H1 (cell line): ENCODE measurements at regions not wholly inside any gene's neighbourhood (a gene's known extent, or its start where the extent isn't known, plus 50 kb on each side); places are given as distances from the start of the nearest gene placed in this dataset.

ENCODE experiments used
- CTCF ChIA-PET: fragments of 300-600 bp; sonication (Branson Sonifier 250); formaldehyde crosslinking; loops from one replicate; lab custom pipeline; 2021; ENCODE audit not compliant: partially characterized antibody; lab: Charles Lee
- POLR2A ChIA-PET: fragments of 300-600 bp; sonication (Branson Sonifier 250); formaldehyde crosslinking; loops from one replicate; lab custom pipeline; 2021; ENCODE audit warnings: inconsistent platforms; ENCODE audit not compliant: partially characterized antibody; lab: Charles Lee
- DNase-seq, 2 experiments: peaks; one replicate each; pipeline versions ENCODE4 v3.0.0 to v3.0.0-alpha.2; 2010 to 2022; ENCODE audit warnings: low spot score in 2 of 2, low read depth in 1 of 2, mixed read lengths in 1 of 2
- FAIRE-seq: peaks from 2 replicates; lab custom pipeline; 2011; peaks lifted over from hg19 to GRCh38; lab: Jason Lieb, UNC
- H2AFZ ChIP-seq: 2 replicates; pipeline ENCODE4 v1.8.1; 2012; ENCODE audit warnings: low read length, inconsistent platforms
- H2AK5ac ChIP-seq: 2 replicates; pipeline ENCODE4 v1.6.1; 2013; ENCODE audit warnings: low read depth, low read length
- H2BK120ac ChIP-seq: replicated peaks from 2 replicates; pipeline ENCODE3; 2013; ENCODE audit warnings: low read depth, low read length, inconsistent platforms
- H2BK12ac ChIP-seq: 2 replicates; pipeline ENCODE4 v1.6.1; 2013; ENCODE audit warnings: low read depth, low read length
- H2BK15ac ChIP-seq: 2 replicates; pipeline ENCODE4 v1.6.1; 2013; ENCODE audit warnings: low read length
- H2BK20ac ChIP-seq: 2 replicates; pipeline ENCODE4 v1.6.1; 2013; ENCODE audit warnings: low read length
- H2BK5ac ChIP-seq: 2 replicates; pipeline ENCODE4 v1.6.1; 2013; ENCODE audit warnings: low read depth, low read length
- H3K14ac ChIP-seq: 2 replicates; pipeline ENCODE4 v1.6.1; 2013; ENCODE audit warnings: inconsistent platforms; ENCODE audit not compliant: insufficient read length
- H3K18ac ChIP-seq: 2 replicates; pipeline ENCODE4 v1.6.1; 2013; ENCODE audit warnings: low read length; ENCODE audit errors: extremely low read depth
- H3K23ac ChIP-seq: 2 replicates; pipeline ENCODE4 v1.6.1; 2013; ENCODE audit warnings: inconsistent platforms; ENCODE audit not compliant: insufficient read length
- H3K23me2 ChIP-seq: 2 replicates; pipeline ENCODE4 v1.6.1; 2013; ENCODE audit warnings: low read depth, low read length
- H3K27ac ChIP-seq: 2 replicates; pipeline ENCODE4 v1.6.1; 2011; ENCODE audit warnings: low read depth, low read length, inconsistent platforms
- H3K27me3 ChIP-seq, 4 experiments: replicated peaks in 1 of 4; 1 replicate in 1 of 4; 2 replicates in 3 of 4; pipeline versions ENCODE4 v1.6.1 to v1.8.1; 2011 to 2013; ENCODE audit warnings: low read length in 3 of 4, mild to moderate bottlenecking in 3 of 4, inconsistent platforms in 2 of 4, mixed read lengths in 2 of 4, moderate library complexity in 1 of 4; ENCODE audit not compliant: control insufficient read depth in 3 of 4, insufficient read depth in 3 of 4; ENCODE audit errors: extremely low read depth in 1 of 4
- H3K36me3 ChIP-seq, 4 experiments: 2 replicates each; pipeline versions ENCODE4 v1.6.1 to v1.8.1; 2011 to 2013; ENCODE audit warnings: mild to moderate bottlenecking in 4 of 4, low read length in 3 of 4, moderate library complexity in 2 of 4, control low read depth in 1 of 4, inconsistent platforms in 1 of 4; ENCODE audit not compliant: insufficient read depth in 4 of 4, control insufficient read depth in 2 of 4
- H3K4ac ChIP-seq: replicated peaks from 2 replicates; pipeline ENCODE3; 2013; ENCODE audit warnings: low read length, low read depth, mixed read lengths, inconsistent platforms; ENCODE audit not compliant: insufficient read length
- H3K4me1 ChIP-seq, 4 experiments: replicated peaks in 1 of 4; 1 replicate in 1 of 4; 2 replicates in 3 of 4; pipeline versions ENCODE4 v1.6.1 to v1.8.1; 2011 to 2013; ENCODE audit warnings: low read length in 3 of 4, inconsistent platforms in 2 of 4, mixed read lengths in 1 of 4; ENCODE audit not compliant: insufficient read depth in 4 of 4, control insufficient read depth in 3 of 4
- H3K4me2 ChIP-seq, 2 experiments: 2 replicates each; pipeline versions ENCODE4 v1.6.1 to v1.8.1; 2011 to 2013; ENCODE audit warnings: low read depth in 2 of 2, low read length in 2 of 2, control low read depth in 1 of 2, inconsistent platforms in 1 of 2, mild to moderate bottlenecking in 1 of 2; ENCODE audit not compliant: insufficient read depth in 1 of 2
- H3K4me3 ChIP-seq, 4 experiments: fragments of 200-600, 300-600 bp in 1 of 4; sonication (generic), shearing (Covaris generic), sonication (Bioruptor Twin) in 1 of 4; 2 replicates each; pipeline versions ENCODE4 v1.5.1 to v1.8.1; 2011 to 2016; ENCODE audit warnings: low read length in 4 of 4, low read depth in 3 of 4, control low read depth in 2 of 4, inconsistent platforms in 2 of 4, mild to moderate bottlenecking in 2 of 4, mixed read lengths in 1 of 4, moderate library complexity in 1 of 4; ENCODE audit not compliant: insufficient read depth in 2 of 4; ENCODE audit errors: extremely low read depth in 1 of 4
- H3K56ac ChIP-seq: replicated peaks from 2 replicates; pipeline ENCODE3; 2013; ENCODE audit warnings: low read depth, mild to moderate bottlenecking, mixed read lengths, low read length, inconsistent platforms; ENCODE audit not compliant: insufficient read length
- H3K79me1 ChIP-seq: 2 replicates; pipeline ENCODE4 v1.6.1; 2013; ENCODE audit warnings: low read depth, low read length, control low read depth
- H3K79me2 ChIP-seq, 2 experiments: 2 replicates each; pipeline versions ENCODE4 v1.6.1 to v1.8.1; 2012 to 2013; ENCODE audit warnings: low read length in 2 of 2, mild to moderate bottlenecking in 2 of 2, inconsistent platforms in 1 of 2; ENCODE audit not compliant: insufficient read depth in 2 of 2, control insufficient read depth in 1 of 2
- H3K9ac ChIP-seq, 4 experiments: replicated peaks in 1 of 4; 1 replicate in 1 of 4; 2 replicates in 3 of 4; pipeline versions ENCODE4 v1.6.1 to v1.8.1; 2011 to 2013; ENCODE audit warnings: low read depth in 3 of 4, low read length in 3 of 4, control low read depth in 2 of 4, mild to moderate bottlenecking in 2 of 4, moderate library complexity in 2 of 4, inconsistent platforms in 1 of 4; ENCODE audit errors: extremely low read depth in 1 of 4
- H3K9me3 ChIP-seq, 2 experiments: 2 replicates each; pipeline versions ENCODE4 v1.6.1 to v1.8.1; 2012 to 2013; ENCODE audit warnings: mild to moderate bottlenecking in 2 of 2, moderate library complexity in 2 of 2, control low read depth in 1 of 2, inconsistent platforms in 1 of 2, low read depth in 1 of 2, low read length in 1 of 2, mixed read lengths in 1 of 2; ENCODE audit not compliant: insufficient read depth in 2 of 2
- H4K20me1 ChIP-seq, 2 experiments: replicated peaks in 1 of 2; 2 replicates each; pipeline versions ENCODE3 to v1.8.1; 2011 to 2013; ENCODE audit warnings: inconsistent platforms in 2 of 2, low read length in 2 of 2, mild to moderate bottlenecking in 1 of 2; ENCODE audit not compliant: insufficient read depth in 2 of 2, control insufficient read depth in 1 of 2
- H4K5ac ChIP-seq: 2 replicates; pipeline ENCODE4 v1.6.1; 2013; ENCODE audit warnings: low read length, low read depth, mixed read lengths, inconsistent platforms; ENCODE audit not compliant: insufficient read length
- H4K8ac ChIP-seq: 2 replicates; pipeline ENCODE4 v1.8.0; 2013; ENCODE audit warnings: mild to moderate bottlenecking, moderate library complexity, low read length, inconsistent platforms; ENCODE audit not compliant: insufficient read depth; ENCODE audit errors: extremely low read depth
- H4K91ac ChIP-seq: replicated peaks from 2 replicates; pipeline ENCODE3; 2013; ENCODE audit warnings: low read length, mixed read lengths, inconsistent platforms; ENCODE audit not compliant: insufficient read length
- JUND ChIP-seq: IDR thresholded peaks from 2 replicates; pipeline ENCODE4 v1.6.1; 2011; ENCODE audit warnings: mild to moderate bottlenecking, improper control_type of control experiment, low read length
- KDM4A ChIP-seq: IDR thresholded peaks from one replicate; pipeline ENCODE4 v1.7.1; 2012; ENCODE audit warnings: low read depth, mild to moderate bottlenecking, moderate library complexity, low read length, inconsistent platforms; ENCODE audit not compliant: severe bottlenecking
- MAFK ChIP-seq: IDR thresholded peaks from 2 replicates; pipeline ENCODE4 v1.6.1; 2012; ENCODE audit warnings: low read depth, mild to moderate bottlenecking, improper control_type of control experiment, low read length
- SP2 ChIP-seq: IDR thresholded peaks from 2 replicates; pipeline ENCODE4 v1.6.1; 2012; ENCODE audit warnings: mild to moderate bottlenecking, low read length, inconsistent platforms
- SUZ12 ChIP-seq: fragments of 200-600 bp; sonication (generic); IDR thresholded peaks from 2 replicates; pipeline ENCODE4 v1.6.1; 2012; ENCODE audit warnings: mild to moderate bottlenecking, inconsistent platforms, low read length, moderate library complexity, mixed read lengths
- WGBS, 2 experiments: shearing (Covaris generic) in 1 of 2; methylation state at CpG; one replicate each; pipeline versions ENCODE4 v1.1.6 to v1.1.7; 2013 to 2015; ENCODE audit warnings: low lambda C conversion rate in 2 of 2, mixed read lengths in 2 of 2, inconsistent platforms in 1 of 2, low coverage in 1 of 2, missing lambda C conversion rate in 1 of 2; ENCODE audit not compliant: insufficient replicate concordance in 2 of 2, insufficient coverage in 1 of 2, insufficient read length in 1 of 2; ENCODE audit errors: extremely low coverage in 1 of 2, missing lambda C conversion rate in 1 of 2; 5-methylcytosine and 5-hydroxymethylcytosine counted together

GRCh38 chr16:59205403-59205802 lies 471.3 kb upstream of the GOT2 start:
- H3K27me3 ChIP-seq, result no peaks in the 10 kb centered on the region
- no peak for FAIRE-seq
- no peak overlapping the region for H2AFZ ChIP-seq
- no peak overlapping the region for H3K23ac ChIP-seq
- no peak overlapping the region for H3K4ac ChIP-seq
- CTCF ChIA-PET, result interaction anchor here (1.1 to 2.8 kb wide), 2 partner anchors 13 kb away, joined by 3 to 14 read pairs; no protein-coding TSS in a partner anchor
- H2BK5ac ChIP-seq, result no peak overlapping the region
- 91% methylated on average over 4 of the region's 4 CpGs; no CpG with 5 or more reads in 1 of the 2 experiments for WGBS, 2 experiments
- H3K9ac ChIP-seq, result no peak overlapping the region
- no peak overlapping the region for H2BK12ac ChIP-seq
- no peaks in the 10 kb centered on the region for H3K36me3 ChIP-seq
- no peak overlapping the region for H2AK5ac ChIP-seq
- H3K27ac ChIP-seq, result no peak overlapping the region
- POLR2A ChIA-PET, result no interaction called here
- TF ChIP-seq KDM4A (no peak), SUZ12 (no peak), JUND (no peak), MAFK (no peak), SP2 (no peak)
- TF ChIP-seq, all 59 proteins: peak for 0
- Histone ChIP-seq H3K14ac (no peak overlapping the region), H3K79me1 (no peaks in the 10 kb centered on the region), H2BK15ac (no peak overlapping the region), H3K4me1 (peaks cover 0 to 3% (median 0%) of the 10 kb centered on the region in 4 experiments; a peak in 2 of 7 replicates), H3K23me2 (no peaks in the 10 kb centered on the region), H3K79me2 (no peaks in the 10 kb centered on the region), H4K91ac (no peak overlapping the region), H4K5ac (no peak overlapping the region), H3K56ac (no peak overlapping the region), H4K20me1 (no peaks in the 10 kb centered on the region), H2BK120ac (no peak overlapping the region), H3K18ac (no peak overlapping the region), H3K4me2 (no peak overlapping the region), H3K4me3 (no peak overlapping the region), H3K9me3 (no peaks in the 10 kb centered on the region), H2BK20ac (no peak overlapping the region), H4K8ac (no peak overlapping the region)
- no peak for DNase-seq
